ENCODE measurements at regions not wholly inside any gene's neighbourhood (a gene's known extent, or its start where the extent isn't known, plus 50 kb on each side); places are given as distances from the start of the nearest gene placed in this dataset.
"Not testable (repeated sequence)": the region's sequence is repeated elsewhere in the genome, so short reads cannot be mapped to it uniquely, and the experiment has no call there.

DNA sequence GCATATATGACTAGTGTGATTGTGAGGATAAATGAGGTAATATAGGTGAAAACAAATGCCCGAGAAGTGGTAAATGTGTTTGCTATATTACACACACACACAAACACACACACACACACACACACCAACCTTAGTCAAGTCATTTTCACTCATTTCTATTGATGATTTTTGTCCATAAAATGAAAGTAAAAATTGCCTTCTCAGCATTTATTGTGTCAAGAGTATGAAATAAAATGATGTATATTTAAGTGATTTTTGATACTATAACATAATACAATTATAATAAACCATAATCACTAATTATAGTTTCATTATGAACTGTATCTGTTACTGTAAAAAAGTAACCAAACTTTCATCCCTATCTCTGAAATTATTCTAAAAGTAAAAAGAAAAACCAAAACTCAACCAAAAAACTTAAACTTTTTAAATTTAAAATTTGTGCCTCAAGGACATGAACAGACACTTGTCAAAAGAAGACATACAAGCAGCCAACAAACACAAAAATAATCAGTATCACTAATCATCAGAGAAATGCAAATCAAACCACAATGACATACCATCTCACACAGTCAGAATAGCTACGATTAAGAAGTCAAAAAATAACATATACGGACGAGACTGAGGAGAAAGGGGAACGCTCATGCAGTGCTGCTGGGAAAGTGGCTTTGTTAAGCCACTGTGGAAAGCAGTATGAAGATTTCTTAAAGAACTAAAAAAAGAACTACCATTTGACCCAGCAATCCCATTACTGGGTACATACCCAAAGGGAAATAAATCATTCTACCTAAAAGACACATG lies 601.0 kb downstream of the TMA16 start:
- DNase-seq (ENCODE audit: low read depth): no peak

- DNase-seq (ENCODE audit: low read depth): no peak
Measured at GRCh38 chr4:164096766-164097518, 602.5 kb downstream of the TMA16 start.

- DNase-seq (ENCODE audit: low read depth): not testable (repeated sequence)
Measured at GRCh38 chr4:164100741-164101365, 606.4 kb downstream of the TMA16 start.

DNA sequence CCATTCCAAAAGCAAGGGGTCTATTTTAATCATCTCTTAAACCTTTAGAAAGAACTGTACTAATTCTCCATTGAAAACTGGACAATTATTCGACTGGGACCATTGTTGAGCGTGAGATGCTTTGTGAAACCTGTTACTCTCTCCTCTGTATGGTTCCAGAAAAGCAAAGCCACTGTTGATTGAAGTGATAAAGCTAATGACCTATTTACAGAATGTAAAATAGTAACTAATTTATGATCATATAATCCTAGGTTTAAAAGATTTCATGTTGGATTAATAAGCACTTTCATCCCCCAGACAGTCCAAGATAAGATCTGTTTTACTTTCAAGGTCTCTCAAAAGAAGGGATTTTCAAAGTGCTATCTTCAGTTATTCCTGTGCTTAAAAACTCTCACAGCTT lies 614.5 kb downstream of the TMA16 start:
- no peak for DNase-seq (ENCODE audit: low read depth)

- no peak for DNase-seq (ENCODE audit: low read depth)
Measured at GRCh38 chr4:164109503-164109902, 615.0 kb downstream of the TMA16 start.

DNA sequence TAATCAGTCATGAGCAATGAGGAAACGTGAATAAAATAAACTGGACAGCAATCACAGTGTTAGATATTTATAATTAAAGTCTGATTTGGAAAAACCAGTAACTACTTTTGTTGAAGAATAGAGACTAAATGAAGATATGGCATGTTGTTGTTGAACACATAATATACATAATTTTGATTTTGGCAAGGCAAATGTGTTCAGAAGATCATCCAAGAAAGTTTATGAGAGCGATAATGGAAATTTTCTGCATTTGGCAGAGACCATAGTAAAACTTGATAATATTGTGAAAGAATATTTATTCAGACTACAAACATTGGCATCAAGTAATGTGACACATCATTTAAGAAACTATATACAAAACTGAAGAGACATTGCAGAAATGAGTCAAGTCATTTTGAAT lies 620.7 kb downstream of the TMA16 start:
- DNase-seq (ENCODE audit: low read depth): no peak

DNA sequence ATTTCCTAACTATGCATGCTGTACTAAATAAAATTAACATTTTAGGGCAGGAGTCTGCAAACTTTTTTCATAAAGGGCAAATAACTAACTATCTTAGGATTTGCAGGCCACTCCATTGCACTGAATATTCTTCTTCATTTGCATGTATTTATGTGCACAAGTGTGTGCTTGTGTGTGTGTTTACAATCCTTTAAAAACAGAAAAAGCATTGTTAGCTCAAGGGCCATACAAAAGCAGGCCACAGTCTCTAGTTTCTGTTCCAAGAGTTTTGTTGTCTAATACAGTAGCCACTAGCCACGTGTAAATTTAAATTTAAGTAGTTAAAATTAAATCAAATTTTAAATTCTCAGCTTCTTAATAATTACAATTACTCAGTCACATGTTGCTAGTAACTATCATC lies 621.8 kb downstream of the TMA16 start:
- no peak for DNase-seq (ENCODE audit: low read depth)

GRCh38 chr4:164134388-164134787 lies 619.5 kb upstream of the SMIM31 start:
- no peak for DNase-seq (ENCODE audit: low read depth)

DNA sequence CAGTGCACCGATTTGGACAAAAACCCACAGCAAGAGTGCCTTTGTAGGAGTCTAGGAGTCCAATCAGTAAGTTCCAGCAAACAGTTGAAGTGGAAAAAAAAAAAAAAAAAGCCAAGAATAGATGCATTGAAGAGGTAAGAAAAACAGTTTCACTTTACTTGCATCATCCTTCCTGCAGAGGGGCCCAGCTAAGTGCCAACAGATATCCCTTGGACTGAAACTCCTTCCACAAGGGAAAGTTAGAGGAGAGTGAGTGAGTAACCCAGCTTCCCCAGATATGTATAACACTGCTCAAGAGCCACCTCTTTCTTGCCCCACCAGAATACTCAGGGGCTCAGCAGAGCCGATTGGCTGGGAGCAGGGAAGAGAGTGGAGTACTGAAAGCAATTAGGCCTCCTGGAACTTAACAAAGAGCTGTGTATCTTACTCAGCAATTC lies 617.7 kb upstream of the SMIM31 start:
- DNase-seq (ENCODE audit: low read depth): no peak

DNA sequence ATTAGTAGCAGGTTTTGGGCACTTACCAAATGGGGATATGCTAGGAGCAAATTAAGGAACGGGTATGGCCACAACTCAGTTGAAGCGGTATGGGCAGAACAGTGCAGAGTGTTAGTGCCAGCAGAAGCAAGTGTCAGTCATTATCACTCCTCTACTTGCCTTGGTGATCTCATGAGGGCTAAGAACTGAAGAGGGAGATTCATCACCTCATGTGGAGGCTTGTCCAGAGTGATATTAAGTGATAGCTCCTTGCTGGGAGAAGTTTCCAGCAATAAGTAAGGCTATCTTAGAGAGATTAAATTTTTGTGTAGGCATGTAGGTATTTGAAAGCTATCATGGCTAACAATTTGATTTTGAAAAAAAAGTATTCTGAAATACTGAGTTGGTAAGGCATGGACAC lies 615.4 kb upstream of the SMIM31 start:
- no peak for DNase-seq (ENCODE audit: low read depth)

GRCh38 chr4:164139291-164139690 lies 614.6 kb upstream of the SMIM31 start:
- no peak for DNase-seq (ENCODE audit: low read depth)

DNA sequence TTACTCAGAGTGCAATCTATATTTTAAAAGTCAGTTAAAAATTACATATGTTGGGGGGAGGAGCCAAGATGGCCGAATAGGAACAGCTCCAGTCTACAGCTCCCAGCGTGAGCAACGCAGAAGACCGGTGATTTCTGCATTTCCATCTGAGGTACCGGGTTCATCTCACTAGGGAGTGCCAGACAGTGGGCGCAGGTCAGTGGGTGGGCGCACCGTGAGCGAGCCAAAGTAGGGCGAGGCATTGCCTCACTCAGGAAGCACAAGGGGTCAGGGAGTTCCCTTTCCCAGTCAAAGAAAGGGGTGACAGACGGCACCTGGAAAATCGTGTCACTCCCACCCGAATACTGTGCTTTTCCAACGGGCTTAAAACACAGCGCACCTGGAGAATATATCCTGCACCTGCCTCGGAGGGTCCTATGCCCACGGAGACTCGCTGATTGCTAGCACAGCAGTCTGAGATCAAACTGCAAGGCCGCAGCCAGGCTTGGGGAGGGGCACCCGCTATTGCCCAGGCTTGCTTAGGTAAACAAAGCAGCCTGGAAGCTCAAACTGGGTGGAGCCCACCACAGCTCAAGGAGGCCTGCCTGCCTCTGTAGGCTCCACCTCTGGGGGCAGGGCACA lies 612.1 kb upstream of the SMIM31 start:
- DNase-seq (ENCODE audit: low read depth): not testable (repeated sequence)

DNA sequence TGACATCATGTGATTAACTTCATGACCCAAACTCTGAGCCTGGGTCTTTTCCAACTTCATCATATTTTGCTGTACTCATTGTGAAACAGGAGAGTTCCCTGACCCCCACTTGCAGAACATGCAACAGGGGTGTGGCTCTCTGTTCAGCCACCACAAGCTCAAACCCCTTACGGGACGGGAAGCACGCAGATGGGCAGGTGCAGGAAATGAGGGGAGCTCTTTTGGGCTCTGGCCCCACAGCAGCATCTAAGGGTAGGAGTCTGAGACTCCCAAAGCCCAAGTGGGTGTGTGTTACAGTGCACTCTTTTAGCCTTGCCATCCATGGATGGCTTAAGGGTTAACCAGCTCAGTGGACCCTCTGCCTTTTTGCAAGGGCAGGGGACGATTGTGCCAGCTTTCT lies 599.5 kb upstream of the SMIM31 start:
- no peak for DNase-seq (ENCODE audit: low read depth)

- no peak for DNase-seq (ENCODE audit: low read depth)
Measured at GRCh38 chr4:164169591-164169990, 584.3 kb upstream of the SMIM31 start.

- DNase-seq (ENCODE audit: low read depth): no peak
Measured at GRCh38 chr4:164177153-164177552, 576.8 kb upstream of the SMIM31 start.

GRCh38 chr4:164177753-164178152 lies 576.2 kb upstream of the SMIM31 start:
- DNase-seq (ENCODE audit: low read depth): no peak

- no peak for DNase-seq (ENCODE audit: low read depth)
Measured at GRCh38 chr4:164188236-164188635, 565.7 kb upstream of the SMIM31 start.

DNA sequence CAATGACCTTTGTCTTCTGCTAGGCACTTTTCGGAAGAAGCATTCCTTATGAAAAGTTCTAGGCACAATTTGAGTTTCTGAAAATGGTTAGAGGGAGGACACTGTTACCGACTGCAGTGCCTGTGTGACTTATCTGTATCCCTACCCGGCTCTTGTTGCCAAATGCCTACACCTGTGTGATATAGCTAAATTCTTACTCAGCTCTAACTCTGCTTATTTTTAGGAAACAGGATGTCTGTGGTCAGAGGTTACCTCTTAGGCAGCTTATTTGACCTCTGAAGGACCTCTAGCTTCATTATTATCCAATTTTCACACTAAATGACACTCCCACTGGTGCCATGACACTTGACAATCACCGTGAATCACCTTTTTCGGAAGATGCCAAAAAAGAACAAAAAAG lies 561.1 kb upstream of the SMIM31 start:
- no peak for DNase-seq (ENCODE audit: low read depth)

DNA sequence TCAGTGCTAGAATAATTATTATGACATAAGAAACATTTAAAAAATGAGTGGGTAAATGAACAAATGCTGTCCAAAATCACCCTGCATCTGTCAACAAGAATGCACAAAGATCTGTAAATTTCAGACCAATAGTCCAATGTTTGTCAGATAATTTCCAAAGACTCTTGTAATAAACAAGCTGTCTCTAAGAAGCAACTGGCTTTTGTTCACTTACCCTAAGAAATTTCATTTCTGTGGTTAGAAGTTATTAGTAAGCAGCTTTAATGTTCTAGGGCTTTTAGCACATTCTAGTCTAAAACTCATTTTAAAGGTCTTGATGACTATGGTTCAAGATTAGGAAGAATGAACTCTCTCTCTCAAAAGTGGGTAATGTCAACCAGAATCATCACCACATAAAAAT lies 560.3 kb upstream of the SMIM31 start:
- no peak for DNase-seq (ENCODE audit: low read depth)

- no peak for DNase-seq (ENCODE audit: low read depth)
Measured at GRCh38 chr4:164197556-164197955, 556.4 kb upstream of the SMIM31 start.

DNA sequence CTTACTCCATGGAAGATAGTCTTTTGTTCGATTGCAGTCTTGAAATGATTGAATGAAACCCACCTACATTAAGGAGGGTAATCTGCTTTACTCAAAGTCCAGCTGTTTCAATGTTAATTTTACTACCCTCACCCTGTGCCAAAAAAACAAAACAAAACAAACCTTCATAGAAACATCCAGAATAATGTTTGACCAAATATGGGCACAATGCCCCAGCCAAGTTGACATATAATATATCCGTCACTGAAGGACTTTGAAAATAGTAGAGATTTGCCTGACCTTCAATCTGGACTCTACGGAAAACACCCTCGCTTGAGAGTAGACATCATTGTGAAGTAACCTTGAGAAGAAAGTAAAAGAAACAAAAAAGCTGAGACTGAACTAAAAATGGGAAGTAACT lies 550.5 kb upstream of the SMIM31 start:
- no peak for DNase-seq (ENCODE audit: low read depth)

GRCh38 chr4:164204434-164204833 lies 549.5 kb upstream of the SMIM31 start:
- no peak for DNase-seq (ENCODE audit: low read depth)

DNA sequence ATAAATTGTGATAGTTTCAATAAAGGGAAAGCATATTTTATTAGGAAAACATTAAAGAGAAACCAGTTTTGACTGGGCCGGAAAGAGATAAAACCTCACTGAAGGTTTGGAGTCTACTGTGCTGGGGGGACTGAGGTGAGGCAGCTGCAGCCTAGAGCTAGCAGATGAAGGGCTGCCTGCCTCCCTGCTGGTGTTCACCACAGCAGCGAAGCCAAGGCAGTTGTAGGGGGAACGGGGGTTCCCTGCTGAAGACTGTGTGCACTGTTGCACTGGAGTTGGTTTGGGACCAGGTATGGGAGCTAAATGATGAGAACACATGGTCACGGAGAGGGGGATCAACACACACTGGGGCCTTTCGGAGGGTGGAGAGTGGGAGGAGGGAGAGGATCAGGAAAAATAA lies 546.5 kb upstream of the SMIM31 start:
- no peak for DNase-seq (ENCODE audit: low read depth)
